GM12875 (cell line): ENCODE measurements at regions not wholly inside any gene's neighbourhood (a gene's known extent, or its start where the extent isn't known, plus 50 kb on each side); places are given as distances from the start of the nearest gene placed in this dataset.

ENCODE experiments used
- H3K4me3 ChIP-seq: one replicate; pipeline ENCODE4 v1.5.1; 2011; ENCODE audit warnings: low read depth, low read length, control low read depth
- TF ChIP-seq, protein P1 (sequence below): IDR thresholded peaks from 2 replicates; pipeline ENCODE4 v1.5.1; 2011; ENCODE audit warnings: low read depth, mild to moderate bottlenecking, control low read depth, inconsistent platforms, low read length, moderate library complexity, borderline replicate concordance; ENCODE audit not compliant: insufficient read depth

DNA sequence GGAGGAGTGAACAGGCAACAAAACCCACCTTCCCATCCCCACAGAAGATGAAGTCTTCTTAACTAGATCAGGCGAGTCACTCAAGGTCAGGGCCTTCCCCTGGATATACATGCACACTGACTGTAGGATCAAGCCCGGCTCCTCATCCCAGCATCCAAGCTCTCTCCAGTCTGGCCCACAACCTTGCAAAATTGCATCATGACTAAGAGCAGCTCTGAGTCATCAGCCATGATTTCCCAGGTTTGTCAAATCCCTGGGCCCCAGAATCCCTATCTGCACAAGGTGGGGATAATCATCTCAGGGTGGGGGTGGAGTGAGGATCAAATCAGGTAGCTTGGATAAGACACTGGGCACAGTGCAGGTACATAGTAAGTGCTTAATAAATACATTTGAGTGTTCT lies 199.3 kb upstream of the GRIK3 start:
- TF ChIP-seq, protein P1, sequence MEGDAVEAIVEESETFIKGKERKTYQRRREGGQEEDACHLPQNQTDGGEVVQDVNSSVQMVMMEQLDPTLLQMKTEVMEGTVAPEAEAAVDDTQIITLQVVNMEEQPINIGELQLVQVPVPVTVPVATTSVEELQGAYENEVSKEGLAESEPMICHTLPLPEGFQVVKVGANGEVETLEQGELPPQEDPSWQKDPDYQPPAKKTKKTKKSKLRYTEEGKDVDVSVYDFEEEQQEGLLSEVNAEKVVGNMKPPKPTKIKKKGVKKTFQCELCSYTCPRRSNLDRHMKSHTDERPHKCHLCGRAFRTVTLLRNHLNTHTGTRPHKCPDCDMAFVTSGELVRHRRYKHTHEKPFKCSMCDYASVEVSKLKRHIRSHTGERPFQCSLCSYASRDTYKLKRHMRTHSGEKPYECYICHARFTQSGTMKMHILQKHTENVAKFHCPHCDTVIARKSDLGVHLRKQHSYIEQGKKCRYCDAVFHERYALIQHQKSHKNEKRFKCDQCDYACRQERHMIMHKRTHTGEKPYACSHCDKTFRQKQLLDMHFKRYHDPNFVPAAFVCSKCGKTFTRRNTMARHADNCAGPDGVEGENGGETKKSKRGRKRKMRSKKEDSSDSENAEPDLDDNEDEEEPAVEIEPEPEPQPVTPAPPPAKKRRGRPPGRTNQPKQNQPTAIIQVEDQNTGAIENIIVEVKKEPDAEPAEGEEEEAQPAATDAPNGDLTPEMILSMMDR, result no peak
- H3K4me3 ChIP-seq, result no peak overlapping the region

DNA sequence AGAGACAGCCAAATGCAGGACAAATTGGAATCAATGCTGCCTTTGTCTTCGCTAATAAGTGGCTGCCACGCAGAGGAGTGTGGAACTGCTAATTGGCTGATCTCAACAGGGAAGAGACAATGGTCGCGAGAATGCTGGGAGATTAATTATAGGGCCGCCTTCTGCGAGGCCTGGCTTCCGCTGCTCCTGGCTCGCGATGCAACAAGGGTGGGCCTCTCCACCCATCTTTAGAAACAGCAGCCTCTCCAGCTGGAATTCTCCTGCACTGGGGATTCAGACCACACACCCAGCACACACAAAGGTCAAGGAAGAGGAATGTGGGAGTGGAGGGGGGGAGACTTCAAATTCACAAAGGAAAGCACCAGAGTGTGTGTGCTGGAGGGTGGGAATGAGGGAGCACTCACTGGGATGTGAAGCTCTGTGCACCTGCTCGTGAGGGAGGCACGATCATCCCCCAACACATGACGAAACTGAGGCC lies 200.7 kb upstream of the GRIK3 start:
- TF ChIP-seq, protein P1, result no peak
- no peak overlapping the region for H3K4me3 ChIP-seq

DNA sequence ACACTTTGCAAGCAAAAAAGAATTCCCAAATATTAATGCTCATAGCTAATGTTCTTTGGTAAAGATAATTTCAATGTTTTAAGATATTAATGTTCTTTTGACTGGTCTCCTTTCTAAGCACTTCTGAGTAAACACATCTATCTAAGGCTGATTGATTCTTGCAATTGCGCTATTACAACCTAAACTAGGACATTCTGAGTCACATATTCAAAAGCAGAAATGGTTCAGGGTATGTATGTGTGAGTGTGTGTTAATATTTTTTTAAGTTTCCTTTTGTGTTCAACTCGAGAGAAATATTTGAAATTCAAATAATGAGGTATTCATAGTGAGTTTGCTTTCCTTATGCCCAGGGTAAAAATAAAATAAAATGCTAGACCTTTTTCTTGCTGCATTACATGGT lies 203.6 kb upstream of the GRIK3 start:
- TF ChIP-seq, protein P1, result no peak
- H3K4me3 ChIP-seq, result no peak overlapping the region

DNA sequence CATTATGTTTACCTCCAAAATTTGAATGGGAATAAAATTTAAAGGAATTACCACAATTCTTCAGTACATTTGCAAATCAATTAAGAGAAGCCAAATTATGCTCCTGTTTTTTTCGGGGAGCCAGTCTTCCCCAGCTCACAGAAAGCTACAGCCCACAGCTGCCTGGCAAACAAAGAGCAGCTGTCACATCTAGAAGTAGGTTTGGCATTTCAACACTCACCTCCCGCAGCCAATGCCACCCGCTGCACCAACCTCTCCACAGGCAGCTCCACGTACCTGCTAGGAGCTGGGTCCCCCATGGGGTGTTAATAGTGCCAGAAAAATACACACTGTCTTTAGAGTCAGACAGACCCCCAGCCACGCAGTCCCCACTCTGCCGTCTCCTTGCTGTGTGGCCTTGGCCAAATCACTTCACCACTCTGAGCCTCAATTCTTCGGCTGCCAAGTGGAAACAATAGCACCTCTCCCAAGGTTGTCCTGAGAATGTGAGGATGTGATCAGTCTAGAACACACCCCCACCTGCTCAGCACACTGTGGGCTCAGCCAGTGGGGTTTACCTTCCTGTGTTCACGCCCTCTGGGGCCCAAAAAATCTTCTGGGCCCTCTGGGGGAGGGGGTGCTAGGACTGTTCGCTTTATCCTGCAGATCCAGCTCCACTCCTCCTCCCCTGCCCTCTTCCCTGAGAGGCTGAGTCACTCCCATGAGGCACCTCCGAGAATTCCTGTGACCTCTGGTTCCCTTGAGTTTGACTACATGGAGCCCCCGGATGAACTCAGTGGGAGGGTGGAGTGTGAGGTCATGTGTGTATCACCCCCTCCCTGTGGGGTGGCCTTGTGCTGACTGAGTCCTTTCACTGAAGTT lies 204.3 kb upstream of the GRIK3 start:
- H3K4me3 ChIP-seq, result no peak overlapping the region
- TF ChIP-seq, protein P1, result no peak

DNA sequence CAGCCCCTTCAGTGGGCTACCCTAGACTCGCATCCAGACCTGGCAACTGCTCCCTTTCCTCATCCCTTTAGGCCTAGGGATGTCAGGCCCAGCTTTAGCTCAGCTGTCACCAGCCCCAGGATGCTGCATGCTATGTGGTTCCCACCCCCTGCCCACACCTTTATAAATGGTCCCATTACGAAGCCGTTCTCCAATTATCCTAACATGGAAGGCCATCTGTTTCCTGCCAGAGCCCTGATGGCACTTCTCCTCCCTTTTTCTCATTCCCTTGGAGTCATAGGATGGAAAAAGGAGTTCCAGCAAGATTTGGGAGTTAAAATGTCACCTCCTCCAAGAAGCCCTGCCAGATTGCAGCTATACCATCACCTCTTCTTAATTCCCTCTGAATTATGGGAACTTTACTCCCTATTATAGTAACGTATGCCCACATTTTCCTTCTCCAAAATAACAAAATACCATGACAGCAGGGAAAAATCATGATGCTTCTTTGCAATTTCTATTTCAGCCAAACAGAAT lies 205.0 kb upstream of the GRIK3 start:
- no peak overlapping the region for H3K4me3 ChIP-seq
- TF ChIP-seq, protein P1, result no peak

DNA sequence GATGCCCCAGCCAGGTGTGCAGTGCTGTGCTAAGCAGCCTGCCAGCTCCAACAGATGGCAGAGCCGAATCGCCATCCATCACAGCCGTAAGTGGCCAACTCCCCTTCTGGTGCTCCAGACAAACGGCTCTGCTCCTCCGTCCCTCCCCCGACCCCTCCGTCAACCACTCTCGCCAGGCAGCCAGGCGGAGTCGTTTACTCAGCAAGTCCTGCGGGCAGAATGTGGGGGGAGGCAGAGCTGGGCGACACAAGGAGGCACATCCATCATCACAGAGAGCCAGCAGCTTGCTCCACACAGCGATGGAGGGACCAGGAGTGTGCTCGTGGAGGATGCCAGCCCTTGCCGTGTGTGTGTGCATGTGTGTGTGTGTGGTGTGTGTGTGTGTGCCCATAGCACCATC lies 206.6 kb upstream of the GRIK3 start:
- TF ChIP-seq, protein P1, result no peak

DNA sequence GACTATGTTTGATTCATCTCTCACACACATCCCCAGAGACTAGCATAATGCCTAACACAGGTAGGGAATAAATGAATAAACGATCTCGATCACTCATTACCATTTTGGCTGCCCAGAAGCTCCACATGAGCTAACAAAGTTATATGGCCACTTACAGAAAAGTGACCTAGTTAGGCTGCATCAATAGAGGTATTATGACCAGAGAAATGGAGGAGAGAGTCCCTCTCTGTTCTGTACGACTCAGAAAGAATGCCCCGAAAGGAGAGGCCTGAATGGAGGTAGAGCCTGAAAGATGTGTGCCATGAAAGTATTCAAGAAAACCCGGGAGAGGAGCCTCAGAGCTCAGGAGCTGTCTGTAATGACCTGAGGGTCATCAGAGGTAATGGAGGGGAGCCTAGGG lies 208.2 kb upstream of the GRIK3 start:
- H3K4me3 ChIP-seq, result no peak overlapping the region

More for the DNA sequence above, 206.6 kb upstream of the GRIK3 start:
- no peak overlapping the region for H3K4me3 ChIP-seq

More for the DNA sequence above, 208.2 kb upstream of the GRIK3 start:
- TF ChIP-seq, protein P1, result no peak
